KG1 (cell line): ENCODE measurements at regions not wholly inside any gene's neighbourhood (a gene's known extent, or its start where the extent isn't known, plus 50 kb on each side); places are given as distances from the start of the nearest gene placed in this dataset.
"Not testable (repeated sequence)": the region's sequence is repeated elsewhere in the genome, so short reads cannot be mapped to it uniquely, and the experiment has no call there.

Source experiments
- DNase-seq: peaks from one replicate; lab custom pipeline; 2025; lab: John Stamatoyannopoulos, UW

DNA sequence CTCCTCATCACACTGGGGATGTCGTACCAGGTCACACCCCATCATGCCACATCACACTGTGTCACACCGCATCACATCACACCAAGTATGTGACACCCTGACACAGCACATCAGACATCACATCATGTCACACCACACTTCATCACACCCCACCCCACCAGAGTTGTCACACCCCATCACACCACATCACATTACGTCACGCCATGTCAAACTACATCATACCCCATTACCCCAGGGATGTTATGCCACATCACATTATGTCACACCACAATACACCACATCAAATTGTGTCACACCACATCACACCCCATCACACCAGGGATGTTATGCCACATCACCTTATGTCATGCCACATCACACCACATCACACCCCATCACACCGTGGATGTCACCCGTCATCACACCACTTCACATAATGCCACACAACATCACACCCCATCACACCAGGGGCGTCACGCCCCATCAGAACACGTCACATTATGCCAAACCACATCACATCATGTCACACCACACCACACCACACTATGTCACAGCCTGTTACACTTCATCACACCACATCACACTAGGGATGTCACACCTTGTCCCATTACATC lies 133.6 kb downstream of the TMEM121 start:
- DNase-seq, result no peak

DNA sequence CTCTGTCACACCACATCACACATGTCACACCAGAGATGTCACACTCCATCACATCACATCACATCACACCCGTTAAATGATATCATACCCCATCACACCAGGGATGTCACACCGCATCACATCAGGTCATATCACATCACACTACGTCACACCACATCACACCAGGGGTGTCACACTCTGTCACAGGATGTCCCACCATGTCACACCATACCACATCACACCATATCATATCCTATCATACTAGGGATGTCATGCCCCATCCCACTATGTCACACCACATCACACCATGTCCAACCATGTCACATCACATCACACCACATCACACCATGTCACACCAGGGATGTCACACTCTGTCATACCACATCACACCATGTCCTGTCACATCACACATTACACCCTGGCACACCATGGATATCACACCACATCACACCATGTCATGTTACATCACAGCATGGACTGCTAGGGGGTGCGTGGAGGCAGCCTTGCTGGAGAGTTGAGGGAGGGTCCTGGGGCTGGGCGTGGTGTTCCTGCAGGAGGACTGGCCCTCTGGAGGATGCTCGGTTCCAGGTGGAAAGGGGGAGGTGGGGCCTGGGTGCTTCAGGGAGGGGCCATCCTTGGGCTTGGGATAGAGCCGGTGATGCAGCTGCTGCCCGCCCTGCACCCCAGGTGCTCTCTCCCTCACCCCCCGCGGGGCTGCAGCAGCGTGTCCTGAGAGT lies 134.6 kb downstream of the TMEM121 start:
- DNase-seq, result no peak

DNA sequence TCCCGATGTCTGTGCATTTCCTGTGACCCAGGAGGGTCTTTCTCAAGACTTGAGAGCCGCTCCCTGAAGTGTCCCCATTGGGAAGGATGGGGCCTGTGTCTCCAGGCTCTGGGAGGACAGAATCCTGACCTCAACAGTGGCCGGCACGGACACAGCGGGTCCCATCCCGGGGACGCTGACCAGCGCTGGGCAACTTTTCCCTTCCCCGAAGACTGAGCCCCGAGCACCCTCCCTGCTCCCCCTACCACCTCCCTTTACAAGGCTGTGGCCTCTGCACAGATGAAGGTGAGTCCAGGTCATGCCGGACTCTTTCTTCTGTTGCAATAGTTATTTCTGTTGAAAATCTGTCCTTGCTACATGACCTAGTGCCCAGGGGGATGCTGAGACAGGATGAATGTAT lies 135.7 kb downstream of the TMEM121 start:
- DNase-seq, result not testable (repeated sequence)

DNA sequence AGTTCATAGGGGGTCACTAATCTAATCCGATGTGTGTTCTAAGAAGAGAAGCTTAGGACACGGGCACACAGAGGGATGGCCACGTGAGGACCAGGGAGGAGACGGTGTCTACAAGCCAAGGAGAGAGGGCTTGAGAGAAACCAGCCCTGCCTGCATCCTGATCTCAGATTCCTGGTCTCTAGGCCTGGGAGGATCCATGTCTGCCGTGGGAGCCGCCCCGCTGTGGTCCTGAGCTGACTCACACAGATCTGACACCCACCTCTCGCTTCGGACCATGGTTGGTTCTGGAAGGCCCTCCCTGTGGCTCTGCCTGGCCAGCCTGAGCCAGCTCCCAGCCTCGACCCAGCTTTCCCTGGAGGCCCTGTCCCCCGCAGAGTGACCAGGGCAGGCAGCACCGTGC lies 136.2 kb downstream of the TMEM121 start:
- not testable (repeated sequence) for DNase-seq

DNA sequence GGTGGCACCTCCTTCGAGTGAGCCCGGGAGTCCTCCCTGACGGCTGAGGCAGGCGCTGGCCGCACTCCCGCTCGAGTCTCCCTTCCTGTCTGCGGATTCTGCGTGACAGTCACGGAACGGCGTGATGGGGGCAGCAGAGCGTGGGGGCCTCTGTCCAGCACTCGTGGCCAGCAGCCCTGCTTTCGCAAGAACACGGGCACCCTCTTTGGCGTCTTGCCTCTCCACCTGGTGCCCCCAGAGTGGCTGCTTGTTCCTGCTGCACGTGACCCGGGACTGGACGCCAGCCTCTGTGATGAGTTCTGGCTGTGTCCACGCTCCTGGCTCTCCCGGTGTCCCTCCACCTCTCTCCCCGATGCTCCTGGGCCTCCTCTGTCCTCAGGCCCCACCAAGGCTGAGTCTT lies 136.9 kb downstream of the TMEM121 start:
- not testable (repeated sequence) for DNase-seq

DNA sequence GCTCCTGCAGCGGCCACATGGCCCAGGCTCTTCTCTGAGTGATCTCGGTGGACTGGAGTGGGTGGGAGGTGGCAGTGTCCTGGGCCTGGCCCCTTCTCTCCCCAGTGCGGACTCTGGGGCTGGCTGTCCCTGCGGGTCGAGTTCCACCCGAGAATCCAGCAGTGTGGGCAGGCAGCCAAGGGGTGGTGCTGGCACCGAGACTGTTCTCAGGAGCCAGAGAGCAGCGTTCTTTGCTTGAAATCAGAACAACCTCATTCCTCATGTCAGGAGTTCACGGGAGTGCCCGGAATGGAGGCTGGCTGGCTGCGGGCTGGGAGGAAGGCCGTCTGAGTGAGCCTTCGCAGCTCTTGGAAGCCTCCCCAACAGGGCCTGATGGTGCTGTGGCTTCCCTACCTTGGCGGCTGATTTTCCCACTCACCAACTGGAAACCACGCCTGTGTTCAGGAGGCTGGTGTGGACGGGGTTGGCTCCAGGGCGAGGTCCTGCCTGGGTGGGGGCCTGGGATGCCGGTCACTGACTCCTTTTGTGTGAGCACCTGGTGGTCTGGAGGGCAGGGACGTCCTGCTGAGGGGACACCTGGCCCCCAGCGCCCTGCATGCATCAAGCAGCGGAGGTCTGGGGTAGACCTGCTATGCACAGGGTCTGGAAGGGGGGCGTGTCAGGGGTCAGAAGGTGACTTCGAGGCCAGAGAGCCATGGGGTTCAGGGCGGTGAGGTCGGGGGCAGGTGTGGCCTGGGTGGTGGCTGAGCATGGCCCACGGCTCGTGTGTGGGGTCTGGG lies 137.6 kb downstream of the TMEM121 start:
- DNase-seq, result not testable (repeated sequence)

DNA sequence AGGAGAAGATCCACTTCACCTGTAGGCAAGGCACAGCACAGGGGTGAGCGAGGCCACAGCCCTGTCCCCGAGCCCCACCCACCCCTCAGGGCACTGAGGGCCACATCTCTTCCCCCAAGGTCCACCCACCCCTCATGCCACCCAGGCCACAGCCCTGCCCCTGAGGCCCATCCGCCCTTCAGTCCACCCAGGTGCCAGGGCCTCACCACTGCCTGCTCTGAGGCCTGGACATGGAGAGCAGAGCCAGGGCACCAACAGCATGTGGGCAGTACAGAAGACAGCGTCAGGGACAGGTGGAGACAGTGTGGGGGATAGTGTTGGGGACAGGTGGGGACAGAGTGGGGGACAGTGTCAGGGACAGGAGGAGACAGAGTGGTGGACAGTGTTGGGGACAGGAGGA lies 138.3 kb downstream of the TMEM121 start:
- no peak for DNase-seq

DNA sequence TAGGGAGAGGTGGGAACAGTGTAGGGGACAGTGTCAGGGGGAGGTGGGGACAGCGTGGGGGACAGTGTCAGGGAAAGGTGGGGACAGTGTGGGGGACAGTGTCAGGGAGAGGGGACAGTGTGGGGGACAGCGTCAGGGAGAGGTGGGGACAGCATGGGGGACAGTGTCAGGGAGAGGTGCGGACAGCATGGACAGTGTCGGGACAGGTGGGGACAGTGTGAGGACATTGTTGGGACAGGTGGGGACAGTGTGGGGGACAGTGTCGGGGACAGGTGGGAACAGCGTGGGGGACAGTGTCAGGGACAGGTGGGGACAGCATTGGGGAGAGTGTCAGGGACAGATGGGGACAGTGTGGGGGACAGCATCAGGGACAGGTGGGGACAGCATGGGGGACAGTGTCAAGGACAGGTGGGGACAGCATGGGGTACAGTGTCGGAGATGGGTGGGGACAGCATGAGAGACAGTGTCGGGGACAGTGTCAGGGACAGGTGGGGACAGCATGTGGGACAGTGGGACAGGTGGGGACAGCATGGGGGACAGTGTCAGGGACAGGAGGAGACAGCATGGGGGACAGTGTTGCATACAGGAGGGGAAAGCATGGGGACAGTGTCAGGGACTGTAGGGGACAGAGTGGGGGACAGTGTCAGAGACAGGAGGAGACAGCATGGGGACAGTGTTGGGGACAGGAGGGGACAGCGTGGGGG lies 139.0 kb downstream of the TMEM121 start:
- DNase-seq, result no peak

DNA sequence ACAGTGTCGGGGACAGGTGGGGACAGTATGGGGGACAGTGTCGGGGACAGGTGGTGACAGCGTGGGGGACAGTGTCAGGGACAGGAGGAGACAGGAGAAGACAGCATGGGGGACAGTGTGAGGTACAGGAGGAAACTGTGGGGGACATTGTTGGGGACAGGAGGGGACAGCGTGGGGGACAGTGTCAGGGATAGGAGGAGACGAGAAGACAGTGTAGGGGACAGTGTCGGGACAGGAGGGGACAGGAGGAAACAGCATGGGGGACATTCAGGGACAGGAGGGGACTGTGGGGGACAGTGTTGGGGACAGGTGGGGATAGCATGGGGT lies 139.5 kb downstream of the TMEM121 start:
- no peak for DNase-seq

DNA sequence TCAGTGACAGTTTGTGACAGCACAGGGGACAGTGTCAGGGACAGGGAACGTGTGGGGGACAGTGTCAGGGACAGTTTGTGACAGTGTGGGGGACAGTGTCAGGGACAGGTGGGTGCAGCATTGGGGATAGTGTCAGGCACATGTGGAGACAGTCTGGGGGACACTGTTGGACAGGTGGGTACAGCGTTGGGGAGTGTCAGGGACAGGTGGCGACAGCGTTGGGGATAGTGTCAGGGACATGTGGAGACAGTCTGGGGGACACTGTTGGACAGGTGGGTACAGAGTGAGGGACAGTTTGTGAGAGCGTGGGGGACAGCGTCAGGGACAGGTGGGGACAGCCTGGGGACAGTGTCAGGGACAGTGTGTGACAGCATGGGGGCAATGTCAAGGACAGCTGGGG lies 140.0 kb downstream of the TMEM121 start:
- DNase-seq, result no peak

DNA sequence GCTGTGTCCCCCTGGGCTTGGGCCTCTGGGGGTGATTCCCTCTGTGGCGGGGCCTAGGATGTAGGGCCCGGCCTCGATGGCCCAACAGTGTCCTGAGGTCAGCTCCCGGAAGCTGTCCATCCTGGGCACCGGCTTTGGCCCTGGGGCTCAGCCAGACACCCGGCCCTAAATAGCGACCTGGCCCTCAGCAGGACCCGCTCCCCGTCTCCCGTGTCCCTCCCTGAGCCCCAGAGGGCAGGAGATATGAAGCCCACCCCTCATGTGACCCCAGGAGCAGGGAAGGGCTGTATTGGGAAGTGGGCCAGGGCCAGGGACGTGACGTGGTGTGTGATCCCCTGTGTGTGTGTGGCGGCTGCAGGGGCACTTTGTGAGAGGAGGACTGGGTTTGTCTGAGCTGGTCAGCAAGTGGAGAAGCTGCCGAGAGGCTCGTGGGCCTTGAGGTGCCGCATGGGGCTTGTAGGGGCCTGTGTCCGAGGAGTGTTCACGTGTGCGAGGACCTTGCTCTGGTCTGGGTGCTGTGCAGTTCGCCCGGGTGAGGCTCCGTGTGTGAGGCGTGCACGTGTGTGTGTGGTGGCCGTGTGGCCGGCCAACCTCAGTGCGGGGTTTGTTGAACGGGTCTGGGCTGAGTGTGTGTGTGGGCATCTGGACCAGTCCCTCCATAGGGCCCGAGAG lies 140.7 kb downstream of the TMEM121 start:
- not testable (repeated sequence) for DNase-seq

DNA sequence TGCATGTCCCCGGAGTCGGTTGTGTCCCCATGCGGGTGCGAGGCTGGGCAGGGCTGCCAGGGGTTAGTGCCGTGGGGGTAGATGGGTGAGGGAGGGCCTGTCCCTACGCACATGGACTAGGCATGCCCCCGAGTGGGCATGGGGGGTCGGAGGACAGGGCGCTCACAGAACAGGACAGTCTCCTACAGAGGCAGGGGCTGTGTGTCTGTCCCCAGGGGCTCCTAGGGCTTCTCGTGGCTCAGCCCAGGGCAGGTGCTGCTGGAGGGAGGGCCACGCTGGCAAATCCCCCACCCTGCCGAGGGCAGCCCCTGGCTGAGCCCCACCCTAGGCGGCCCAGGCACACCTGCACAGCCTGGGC lies 141.3 kb downstream of the TMEM121 start:
- not testable (repeated sequence) for DNase-seq

DNA sequence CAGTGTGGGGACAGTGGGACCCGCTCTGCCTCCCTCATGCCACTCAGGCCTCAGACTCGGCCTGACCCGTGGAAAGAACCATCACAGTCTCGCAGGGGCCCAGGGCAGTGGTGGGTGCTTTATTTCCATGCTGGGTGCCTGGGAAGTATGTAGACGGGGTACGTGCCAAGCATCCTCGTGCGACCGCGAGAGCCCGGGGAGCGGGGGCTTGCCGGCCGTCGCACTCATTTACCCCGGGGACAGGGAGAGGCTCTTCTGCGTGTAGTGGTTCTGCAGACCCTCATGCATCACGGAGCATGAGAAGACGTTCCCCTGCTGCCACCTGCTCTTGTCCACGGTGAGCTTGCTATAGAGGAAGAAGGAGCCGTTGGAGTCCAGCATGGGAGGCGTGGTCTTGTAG lies 141.6 kb downstream of the TMEM121 start:
- not testable (repeated sequence) for DNase-seq

DNA sequence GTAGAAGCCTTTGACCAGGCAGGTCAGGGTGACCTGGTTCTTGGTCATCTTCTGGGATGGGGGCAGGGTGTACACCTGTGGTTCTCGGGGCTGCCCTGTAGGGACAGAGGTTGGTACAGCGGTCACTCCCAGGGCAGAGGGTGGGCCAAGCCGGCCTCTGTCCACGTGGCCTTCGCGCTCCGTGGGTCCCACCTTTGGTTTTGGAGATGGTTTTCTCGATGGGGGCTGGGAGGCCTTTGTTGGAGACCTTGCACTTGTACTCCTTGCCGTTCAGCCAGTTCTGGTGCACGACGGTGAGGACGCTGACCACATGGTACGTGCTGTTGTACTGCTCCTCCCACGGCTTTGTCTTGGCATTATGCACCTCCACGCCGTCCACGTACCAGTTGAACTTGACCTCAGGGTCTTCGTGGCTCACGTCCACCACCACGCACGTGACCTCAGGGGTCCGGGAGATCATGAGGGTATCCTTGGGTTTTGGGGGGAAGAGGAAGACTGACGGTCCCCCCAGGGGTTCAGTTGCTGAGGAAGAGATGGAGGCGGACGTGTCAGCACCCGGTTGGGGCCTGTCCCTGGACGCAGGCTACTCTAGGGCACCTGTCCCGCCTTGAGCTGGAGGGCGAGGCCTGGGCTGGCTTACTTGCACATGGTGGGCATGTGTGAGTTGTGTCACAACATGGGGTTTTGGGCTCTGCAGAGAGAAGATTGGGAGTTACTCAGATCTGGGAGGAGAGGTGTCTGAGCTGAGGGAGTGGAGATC lies 142.3 kb downstream of the TMEM121 start:
- DNase-seq, result not testable (repeated sequence)

DNA sequence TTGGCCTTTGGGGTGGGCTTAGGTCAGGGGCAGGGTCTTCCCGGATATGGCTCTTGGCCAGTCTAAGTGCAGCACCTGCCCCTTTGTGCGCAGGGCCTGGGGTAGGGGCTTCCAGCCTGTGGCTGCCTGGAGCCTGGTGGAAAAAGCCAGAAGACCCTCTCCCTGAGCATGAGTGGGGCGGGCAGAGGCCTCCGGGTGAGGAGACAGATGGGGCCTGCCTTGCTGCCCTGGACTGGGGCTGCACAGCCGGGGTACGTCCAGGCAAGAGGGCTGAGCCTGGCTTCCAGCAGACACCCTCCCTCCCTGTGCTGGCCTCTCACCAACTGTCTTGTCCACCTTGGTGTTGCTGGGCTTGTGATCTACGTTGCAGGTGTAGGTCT lies 142.8 kb downstream of the TMEM121 start:
- DNase-seq, result not testable (repeated sequence)

DNA sequence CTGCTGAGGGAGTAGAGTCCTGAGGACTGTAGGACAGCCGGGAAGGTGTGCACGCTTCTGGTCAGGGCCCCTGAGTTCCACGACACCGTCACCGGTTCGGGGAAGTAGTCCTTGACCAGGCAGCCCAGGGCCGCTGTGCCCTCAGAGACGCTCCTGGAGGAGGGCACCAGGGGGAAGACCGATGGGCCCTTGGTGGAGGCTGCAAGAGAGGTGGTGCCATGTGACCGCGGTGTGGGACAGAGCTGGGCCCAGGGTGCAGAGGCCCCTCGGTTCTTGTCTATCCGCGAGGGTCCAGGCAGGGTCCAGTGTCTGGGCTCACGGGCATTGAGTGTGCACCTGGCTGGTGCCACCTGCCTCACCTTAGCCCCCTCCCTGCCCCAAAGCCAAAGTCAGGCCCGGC lies 143.3 kb downstream of the TMEM121 start:
- DNase-seq, result not testable (repeated sequence)

DNA sequence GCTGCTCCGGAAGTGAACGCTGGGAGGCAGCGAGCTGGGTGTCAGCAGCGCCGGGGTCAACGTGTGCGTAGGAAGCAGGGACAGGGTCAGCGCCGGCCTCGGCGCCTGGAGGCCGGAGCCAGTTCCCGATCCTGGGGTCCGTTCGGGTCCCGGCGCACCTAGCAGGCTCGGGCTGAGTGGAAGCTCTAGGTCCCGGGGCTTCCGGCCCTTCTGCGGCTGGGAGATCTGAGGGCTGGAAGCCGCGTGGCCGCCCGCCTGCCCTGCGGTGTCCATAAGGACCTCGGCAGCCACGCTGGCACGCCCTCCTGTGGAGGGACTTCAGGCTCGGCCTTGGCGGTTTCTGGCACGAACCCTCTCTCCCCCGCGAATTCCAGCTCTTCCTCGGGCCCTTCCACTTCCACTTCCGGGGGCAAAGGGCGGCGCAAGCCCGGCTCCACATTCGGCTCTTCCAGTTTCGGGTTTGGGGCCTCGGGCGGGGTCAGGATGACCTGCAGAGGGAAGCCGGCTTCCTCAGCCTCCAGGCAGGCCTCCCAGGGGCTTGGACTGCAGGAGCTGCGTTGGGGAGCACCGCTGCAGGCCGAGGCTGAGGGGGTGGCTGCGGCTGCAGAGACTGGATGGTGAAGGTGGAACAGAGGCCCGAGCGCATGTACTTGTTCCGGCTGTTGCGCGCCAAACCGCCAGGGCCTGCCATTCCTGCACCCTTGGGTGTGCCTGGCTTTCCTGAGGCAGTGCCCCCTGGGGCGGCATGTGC lies 146.2 kb downstream of the TMEM121 start:
- not testable (repeated sequence) for DNase-seq

DNA sequence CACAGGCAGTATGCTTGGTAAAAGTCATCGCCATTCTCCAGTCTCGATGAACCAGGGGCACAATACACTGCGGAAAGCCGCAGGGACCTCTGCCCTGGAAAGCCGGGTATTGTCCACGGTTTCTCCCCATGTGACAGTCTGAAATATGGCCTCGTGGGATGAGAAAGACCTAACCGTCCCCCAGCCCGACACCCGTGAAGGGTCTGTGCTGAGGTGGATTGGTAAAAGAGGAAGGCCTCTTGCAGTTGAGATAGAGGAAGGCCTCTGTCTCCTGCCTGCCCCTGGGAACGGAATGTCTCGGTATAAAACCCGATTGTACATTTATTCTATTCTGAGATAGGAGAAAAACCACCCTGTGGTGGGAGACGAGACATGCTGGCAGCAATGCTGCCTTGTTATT lies 149.1 kb downstream of the TMEM121 start:
- not testable (repeated sequence) for DNase-seq

DNA sequence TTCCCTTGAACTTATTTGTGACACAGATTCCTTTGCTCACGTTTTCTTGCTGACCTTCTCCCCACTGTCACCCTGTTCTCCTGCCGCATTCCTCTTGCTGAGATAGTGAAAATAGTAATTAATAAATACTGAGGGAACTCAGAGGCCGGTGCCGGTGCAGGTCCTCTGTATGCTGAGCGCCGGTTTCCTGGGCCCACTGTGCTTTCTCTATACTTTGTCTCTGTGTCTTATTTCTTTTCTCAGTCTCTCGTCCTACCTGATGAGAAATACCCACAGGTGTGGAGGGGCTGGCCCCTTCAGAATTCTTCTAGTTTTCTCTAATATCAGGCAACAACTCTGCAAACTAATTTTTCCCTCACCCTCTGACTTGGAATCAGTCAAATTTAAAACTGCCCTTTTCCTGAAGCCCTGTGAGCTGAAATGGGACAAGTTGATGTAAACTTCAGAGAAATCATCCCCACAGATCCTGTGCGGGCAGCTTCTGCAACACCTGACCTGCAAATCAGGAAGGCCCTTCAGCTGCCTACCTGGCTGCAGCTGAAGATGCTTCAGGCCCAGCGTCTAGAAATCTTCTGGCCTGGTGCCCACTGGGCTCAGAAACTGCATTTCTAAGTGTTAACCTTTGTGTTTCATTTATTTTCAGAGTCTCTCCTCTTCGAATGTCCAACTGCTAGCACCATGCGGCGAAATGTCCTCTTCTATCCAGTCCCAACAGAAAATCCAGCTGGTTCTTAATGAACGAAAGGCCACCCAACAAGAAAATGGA lies 149.7 kb downstream of the TMEM121 start:
- DNase-seq, result not testable (repeated sequence)

DNA sequence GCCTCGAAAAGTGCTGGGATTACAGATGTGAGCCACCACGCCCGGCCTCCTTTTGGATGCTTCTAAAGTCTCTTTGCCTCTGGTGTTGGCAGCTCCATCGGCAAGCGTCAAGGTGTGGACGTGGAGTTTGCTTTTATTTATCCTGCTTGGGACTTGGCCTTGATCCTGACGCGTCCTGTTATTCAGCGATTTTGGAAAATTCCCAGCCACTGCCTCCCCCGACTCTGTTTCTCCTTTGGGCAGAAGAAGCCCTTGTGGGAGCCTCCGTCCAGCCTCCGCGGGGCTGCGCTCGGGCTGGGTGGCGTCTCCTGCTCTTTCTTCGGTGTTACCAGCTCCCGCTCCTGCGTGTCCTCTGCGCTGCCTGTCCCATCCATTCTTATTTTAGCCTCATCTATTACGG lies 151.7 kb downstream of the TMEM121 start:
- not testable (repeated sequence) for DNase-seq
